OCI-LY3 (cell line): ENCODE measurements at regions not wholly inside any gene's neighbourhood (a gene's known extent, or its start where the extent isn't known, plus 50 kb on each side); places are given as distances from the start of the nearest gene placed in this dataset.

Experiments
- EZH2phosphoT487 ChIP-seq: fragments of 200-600 bp; shearing (Covaris generic); IDR thresholded peaks from 2 replicates; pipeline ENCODE4 v1.6.1; 2018; ENCODE audit warnings: antibody characterized with exemption, mixed run types, low read depth
- TF ChIP-seq, protein P1 (sequence below): fragments of 200-600, 300-600 bp; sonication (generic); IDR thresholded peaks from 2 replicates; pipeline ENCODE4 v1.5.1; 2014; ENCODE audit warnings: antibody characterized with exemption, low read length, low read depth

DNA sequence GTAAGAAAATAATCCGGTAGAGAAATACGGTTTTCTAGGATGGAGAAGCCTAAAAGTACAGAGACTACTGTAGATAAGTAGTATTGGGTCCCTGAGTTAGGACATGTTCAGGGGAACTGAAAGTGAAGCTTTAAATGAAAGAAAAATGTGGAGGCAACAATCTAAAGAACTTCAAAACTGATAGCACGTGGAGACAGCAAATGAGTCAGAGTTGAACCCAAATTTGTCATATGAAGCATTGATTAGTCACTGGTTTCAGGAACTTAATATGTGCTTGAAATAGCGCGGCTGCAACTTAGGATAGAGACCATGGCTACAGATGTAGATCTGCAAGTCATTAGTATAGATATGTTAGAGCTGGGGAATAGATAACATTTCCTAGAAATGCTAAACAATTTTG is 1138.6 kb upstream of the SORCS1 start:
- TF ChIP-seq, protein P1, sequence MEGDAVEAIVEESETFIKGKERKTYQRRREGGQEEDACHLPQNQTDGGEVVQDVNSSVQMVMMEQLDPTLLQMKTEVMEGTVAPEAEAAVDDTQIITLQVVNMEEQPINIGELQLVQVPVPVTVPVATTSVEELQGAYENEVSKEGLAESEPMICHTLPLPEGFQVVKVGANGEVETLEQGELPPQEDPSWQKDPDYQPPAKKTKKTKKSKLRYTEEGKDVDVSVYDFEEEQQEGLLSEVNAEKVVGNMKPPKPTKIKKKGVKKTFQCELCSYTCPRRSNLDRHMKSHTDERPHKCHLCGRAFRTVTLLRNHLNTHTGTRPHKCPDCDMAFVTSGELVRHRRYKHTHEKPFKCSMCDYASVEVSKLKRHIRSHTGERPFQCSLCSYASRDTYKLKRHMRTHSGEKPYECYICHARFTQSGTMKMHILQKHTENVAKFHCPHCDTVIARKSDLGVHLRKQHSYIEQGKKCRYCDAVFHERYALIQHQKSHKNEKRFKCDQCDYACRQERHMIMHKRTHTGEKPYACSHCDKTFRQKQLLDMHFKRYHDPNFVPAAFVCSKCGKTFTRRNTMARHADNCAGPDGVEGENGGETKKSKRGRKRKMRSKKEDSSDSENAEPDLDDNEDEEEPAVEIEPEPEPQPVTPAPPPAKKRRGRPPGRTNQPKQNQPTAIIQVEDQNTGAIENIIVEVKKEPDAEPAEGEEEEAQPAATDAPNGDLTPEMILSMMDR = no peak
- TF ChIP-seq EZH2phosphoT487 = no peak
